Ammon's horn (tissue), 1 donor: ENCODE measurements at regions not wholly inside any gene's neighbourhood (a gene's known extent, or its start where the extent isn't known, plus 50 kb on each side); places are given as distances from the start of the nearest gene placed in this dataset.
"Not testable (repeated sequence)": the region's sequence is repeated elsewhere in the genome, so short reads cannot be mapped to it uniquely, and the experiment has no call there.

Source experiments
- DNase-seq: peaks from one replicate; pipeline ENCODE4 v3.0.0-alpha.2; 2016; ENCODE audit warnings: low spot score

- DNase-seq: not testable (repeated sequence)
Measured at GRCh38 chr1:146710838-146711521, 227.1 kb upstream of the NBPF12 start.

GRCh38 chr1:146709302-146709701 is 228.8 kb upstream of the NBPF12 start:
- DNase-seq: not testable (repeated sequence)

- DNase-seq: not testable (repeated sequence)
Measured at GRCh38 chr1:146704162-146704724, 233.9 kb upstream of the NBPF12 start.

- not testable (repeated sequence) for DNase-seq
Measured at GRCh38 chr1:146701320-146701719, 236.8 kb upstream of the NBPF12 start.

- not testable (repeated sequence) for DNase-seq
Measured at GRCh38 chr1:146695388-146695787, 242.7 kb upstream of the NBPF12 start.

GRCh38 chr1:146691798-146692197 is 246.3 kb upstream of the NBPF12 start:
- not testable (repeated sequence) for DNase-seq

GRCh38 chr1:146688893-146689292 is 249.2 kb upstream of the NBPF12 start:
- DNase-seq: not testable (repeated sequence)

GRCh38 chr1:146686777-146687366 is 251.3 kb upstream of the NBPF12 start:
- DNase-seq: not testable (repeated sequence)

GRCh38 chr1:146683126-146683429 is 255.0 kb upstream of the NBPF12 start:
- not testable (repeated sequence) for DNase-seq

GRCh38 chr1:146682227-146683125 is 255.6 kb upstream of the NBPF12 start:
- not testable (repeated sequence) for DNase-seq

- not testable (repeated sequence) for DNase-seq
Measured at GRCh38 chr1:146673729-146674299, 264.3 kb upstream of the NBPF12 start.

GRCh38 chr1:146672608-146673007 is 265.5 kb upstream of the NBPF12 start:
- not testable (repeated sequence) for DNase-seq

- DNase-seq: not testable (repeated sequence)
Measured at GRCh38 chr1:146671588-146671987, 266.5 kb upstream of the NBPF12 start.

- not testable (repeated sequence) for DNase-seq
Measured at GRCh38 chr1:146670832-146671566, 267.1 kb upstream of the NBPF12 start.

- not testable (repeated sequence) for DNase-seq
Measured at GRCh38 chr1:146666275-146666674, 271.8 kb upstream of the NBPF12 start.

- DNase-seq: not testable (repeated sequence)
Measured at GRCh38 chr1:146660242-146660641, 277.9 kb upstream of the NBPF12 start.

GRCh38 chr1:146656356-146657060 is 281.6 kb upstream of the NBPF12 start:
- DNase-seq: not testable (repeated sequence)

- not testable (repeated sequence) for DNase-seq
Measured at GRCh38 chr1:146654763-146655162, 283.4 kb upstream of the NBPF12 start.

GRCh38 chr1:146645978-146646604 is 292.0 kb upstream of the NBPF12 start:
- DNase-seq: not testable (repeated sequence)

GRCh38 chr1:146641534-146641933 is 296.6 kb upstream of the NBPF12 start:
- DNase-seq: not testable (repeated sequence)
